ENCODE measurements at regions not wholly inside any gene's neighbourhood (a gene's known extent, or its start where the extent isn't known, plus 50 kb on each side); places are given as distances from the start of the nearest gene placed in this dataset.

DNA sequence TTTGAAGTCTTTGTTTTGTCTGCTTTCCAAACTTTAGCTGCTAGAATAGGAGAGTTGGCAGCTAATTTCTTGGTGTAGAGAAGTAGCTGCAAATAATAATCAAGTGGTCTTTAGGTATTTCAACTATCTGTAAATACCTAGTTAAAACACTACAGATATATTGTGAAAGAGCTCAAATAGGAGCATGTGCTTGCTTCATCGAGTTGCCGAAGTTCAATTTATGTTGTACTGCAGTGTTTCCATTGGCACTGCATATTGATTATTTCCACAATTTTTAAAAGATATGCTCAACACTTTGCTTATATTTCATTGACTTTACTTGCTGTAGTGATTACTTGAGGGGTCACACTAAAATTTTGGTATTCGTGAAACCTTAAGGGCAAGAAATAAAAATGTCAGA, 131.6 kb upstream of the BMP4 start:
- DNase-seq (ENCODE audit: low read depth in 2 of 3, low spot score in 2 of 3) = no peak

GRCh38 chr14:54090274-54090673, 133.6 kb upstream of the BMP4 start:
- DNase-seq (ENCODE audit: low read depth in 2 of 3, low spot score in 2 of 3) = no peak

DNA sequence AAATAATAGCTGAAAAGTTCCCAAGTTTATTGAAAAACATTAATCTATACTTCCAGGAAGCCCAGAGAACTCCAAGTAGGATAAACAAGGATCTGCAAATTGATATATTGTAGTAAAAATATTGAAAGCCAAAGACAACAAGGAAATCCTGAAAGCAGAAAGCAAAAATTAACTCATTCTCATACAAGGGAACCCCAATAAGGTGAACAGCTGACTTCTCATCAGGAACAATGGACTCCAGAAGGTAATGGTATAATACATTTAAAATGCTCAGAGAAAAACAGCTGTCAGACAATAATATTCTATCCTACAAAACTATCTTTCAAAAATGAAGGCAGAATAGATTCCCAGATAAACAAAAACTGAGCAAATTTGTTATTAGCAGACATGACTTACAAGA, 138.1 kb upstream of the BMP4 start:
- no peak for DNase-seq (ENCODE audit: low read depth in 2 of 3, low spot score in 2 of 3)

GRCh38 chr14:54098536-54098935, 141.9 kb upstream of the BMP4 start:
- DNase-seq (ENCODE audit: low read depth in 2 of 3, low spot score in 2 of 3) = no peak

DNA sequence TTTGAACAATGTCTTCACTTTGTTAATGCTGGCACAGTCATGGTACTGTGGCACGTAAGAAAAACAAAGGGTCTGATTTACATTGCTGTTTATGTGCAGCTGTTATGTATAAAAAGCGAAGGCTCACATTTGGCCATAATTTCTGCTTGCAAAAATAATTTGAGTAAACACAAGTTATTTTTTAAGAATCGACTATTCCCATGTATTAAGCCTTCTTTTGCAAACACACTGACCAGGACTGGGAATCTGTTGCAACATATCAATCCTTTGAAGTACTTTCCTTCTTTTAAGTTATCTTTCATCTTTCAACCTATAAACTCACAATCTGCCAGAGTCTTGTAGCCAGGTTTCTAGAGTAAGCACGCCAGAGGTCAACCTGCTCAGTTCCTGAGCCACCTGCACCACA, 145.4 kb upstream of the BMP4 start:
- DNase-seq (ENCODE audit: low read depth in 2 of 3, low spot score in 2 of 3) = no peak

DNA sequence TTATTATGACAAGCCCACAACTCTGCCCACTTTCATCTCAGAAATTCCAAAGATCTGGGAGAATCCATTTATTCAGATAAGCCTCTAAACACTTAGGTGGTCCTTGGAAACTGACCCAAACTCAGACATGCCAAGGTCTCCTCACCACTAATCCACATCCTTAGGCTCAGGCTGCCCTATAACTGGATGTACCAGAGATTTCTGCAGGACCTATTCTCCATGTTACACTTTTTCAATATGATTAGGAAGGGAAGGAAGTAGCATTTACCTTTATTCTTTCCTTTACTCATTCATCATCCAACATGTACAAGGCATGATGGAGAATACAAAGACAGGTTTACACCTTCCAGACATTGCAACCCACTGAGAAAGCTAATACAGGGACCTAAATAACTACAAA, 145.9 kb upstream of the BMP4 start:
- DNase-seq (ENCODE audit: low read depth in 2 of 3, low spot score in 2 of 3) = no peak

GRCh38 chr14:54104601-54105145, 148.0 kb upstream of the BMP4 start:
- DNase-seq (ENCODE audit: low read depth in 2 of 3, low spot score in 2 of 3) = no peak

DNA sequence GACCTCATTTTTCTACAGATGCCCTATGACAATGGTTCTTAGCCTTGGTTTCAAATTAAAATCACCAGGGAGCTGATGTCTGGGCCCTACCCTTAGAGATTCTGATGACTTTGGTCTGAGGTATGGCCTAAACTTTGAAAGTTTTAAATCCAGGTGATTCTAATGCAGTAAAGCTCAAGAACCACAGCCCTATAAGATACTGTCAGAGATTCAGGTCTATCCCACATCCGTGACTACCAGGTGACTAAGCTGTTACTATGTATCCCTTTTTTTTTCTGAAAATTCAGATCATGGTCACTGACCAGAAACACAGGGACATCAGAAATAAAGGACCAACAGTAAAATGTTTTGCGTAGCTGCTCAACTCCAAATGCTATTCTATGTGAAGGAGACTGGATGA, 148.8 kb upstream of the BMP4 start:
- DNase-seq (ENCODE audit: low read depth in 2 of 3, low spot score in 2 of 3) = no peak

DNA sequence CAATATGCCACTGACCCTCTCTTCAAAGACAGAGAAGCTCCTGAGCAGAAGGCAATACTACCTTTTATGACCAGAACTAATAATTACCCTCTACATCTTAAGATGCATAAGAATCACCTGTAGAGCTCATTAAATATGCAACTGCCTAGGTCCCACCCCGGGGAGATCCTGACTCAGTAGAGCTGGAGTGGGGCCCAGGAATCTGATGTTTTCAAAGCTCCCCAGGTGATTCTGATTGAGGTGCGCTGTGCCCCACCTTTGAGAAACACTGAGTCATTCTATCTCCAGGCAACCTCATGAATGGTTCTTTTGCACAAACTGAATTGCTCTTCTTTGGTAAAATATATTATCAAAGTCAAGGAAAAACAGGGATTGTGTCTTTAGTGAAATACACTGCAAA, 149.3 kb upstream of the BMP4 start:
- DNase-seq (ENCODE audit: low read depth in 2 of 3, low spot score in 2 of 3) = no peak

- no peak for DNase-seq (ENCODE audit: low read depth in 2 of 3, low spot score in 2 of 3)
Observed at GRCh38 chr14:54106661-54107377, 150.2 kb upstream of the BMP4 start.

- DNase-seq (ENCODE audit: low read depth in 2 of 3, low spot score in 2 of 3) = no peak
Observed at GRCh38 chr14:54108481-54109471, 152.2 kb upstream of the BMP4 start.

DNA sequence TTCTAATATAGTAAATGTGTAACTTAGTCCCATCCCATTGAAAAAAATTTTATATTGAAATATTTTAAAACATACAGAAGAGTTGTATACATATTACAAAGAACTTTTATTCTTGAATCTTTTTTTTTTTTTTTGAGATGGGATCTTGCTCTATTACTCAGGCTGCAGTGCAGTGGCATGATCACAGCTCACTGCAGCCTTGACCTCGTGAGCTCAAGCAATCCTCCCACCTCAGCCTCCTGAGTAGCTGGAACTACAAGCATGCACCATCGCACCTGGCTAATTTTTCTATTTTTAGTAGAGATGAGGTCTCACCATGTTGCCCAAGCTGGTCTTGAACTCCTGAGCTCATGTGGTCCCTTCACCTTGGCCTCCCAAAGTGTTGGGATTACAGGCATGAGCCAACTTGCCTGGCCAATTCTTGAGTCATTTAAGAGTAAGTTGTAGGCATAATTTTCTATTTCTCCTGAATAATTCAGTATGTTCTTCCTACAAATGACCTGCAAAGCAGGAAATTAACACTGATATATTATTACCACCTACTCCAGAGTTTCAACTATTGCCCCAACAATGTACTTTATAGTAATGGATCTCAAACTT, 153.0 kb upstream of the BMP4 start:
- DNase-seq (ENCODE audit: low read depth in 2 of 3, low spot score in 2 of 3) = no peak

GRCh38 chr14:54114941-54115340, 158.3 kb upstream of the BMP4 start:
- DNase-seq (ENCODE audit: low read depth in 2 of 3, low spot score in 2 of 3) = no peak

- DNase-seq (ENCODE audit: low read depth in 2 of 3, low spot score in 2 of 3) = no peak
Observed at GRCh38 chr14:54116198-54116885, 159.7 kb upstream of the BMP4 start.

GRCh38 chr14:54116972-54117371, 160.3 kb upstream of the BMP4 start:
- no peak for DNase-seq (ENCODE audit: low read depth in 2 of 3, low spot score in 2 of 3)

DNA sequence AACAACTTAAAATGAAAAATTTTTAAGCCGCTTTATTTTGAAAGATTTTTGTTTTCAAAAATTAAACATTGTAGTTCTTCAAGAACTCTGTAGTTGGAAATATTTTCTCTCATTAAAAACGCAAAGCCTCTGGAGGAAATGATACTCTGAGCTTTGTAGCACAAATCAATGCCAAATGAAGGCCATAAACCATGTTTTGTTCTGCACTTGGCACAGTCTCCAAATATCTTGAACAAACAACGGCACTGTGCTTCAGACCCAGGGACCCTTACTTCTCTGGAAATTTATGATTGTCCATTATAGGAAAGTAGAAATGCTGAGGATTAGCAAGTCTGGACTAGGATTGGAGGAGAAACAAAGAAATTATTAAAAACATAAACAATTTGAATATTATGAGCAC, 160.8 kb upstream of the BMP4 start:
- DNase-seq (ENCODE audit: low read depth in 2 of 3, low spot score in 2 of 3) = no peak

DNA sequence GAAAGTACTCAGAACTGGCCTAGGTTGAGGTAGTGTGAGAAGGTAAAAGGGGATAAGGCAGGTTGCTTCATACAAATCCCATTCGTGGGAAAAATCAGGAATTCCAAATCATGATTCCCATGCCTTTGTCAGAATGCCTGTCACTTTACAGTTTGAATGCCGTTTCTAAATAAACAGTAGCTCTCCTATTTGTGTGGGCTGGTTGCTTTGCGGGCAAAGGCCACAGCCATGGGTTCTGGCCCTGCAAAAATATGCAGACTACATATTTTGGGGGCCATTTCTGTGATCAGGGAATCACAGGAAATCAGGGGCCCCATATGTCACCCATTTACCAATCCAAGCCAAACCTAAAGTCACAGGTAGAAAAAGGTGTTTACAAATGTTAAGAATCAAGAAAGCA, 161.3 kb upstream of the BMP4 start:
- no peak for DNase-seq (ENCODE audit: low read depth in 2 of 3, low spot score in 2 of 3)

GRCh38 chr14:54120260-54120659, 163.6 kb upstream of the BMP4 start:
- no peak for DNase-seq (ENCODE audit: low read depth in 2 of 3, low spot score in 2 of 3)

GRCh38 chr14:54121466-54122027, 164.9 kb upstream of the BMP4 start:
- no peak for DNase-seq (ENCODE audit: low read depth in 2 of 3, low spot score in 2 of 3)

- DNase-seq (ENCODE audit: low read depth in 2 of 3, low spot score in 2 of 3) = no peak
Observed at GRCh38 chr14:54123841-54124240, 167.2 kb upstream of the BMP4 start.

DNA sequence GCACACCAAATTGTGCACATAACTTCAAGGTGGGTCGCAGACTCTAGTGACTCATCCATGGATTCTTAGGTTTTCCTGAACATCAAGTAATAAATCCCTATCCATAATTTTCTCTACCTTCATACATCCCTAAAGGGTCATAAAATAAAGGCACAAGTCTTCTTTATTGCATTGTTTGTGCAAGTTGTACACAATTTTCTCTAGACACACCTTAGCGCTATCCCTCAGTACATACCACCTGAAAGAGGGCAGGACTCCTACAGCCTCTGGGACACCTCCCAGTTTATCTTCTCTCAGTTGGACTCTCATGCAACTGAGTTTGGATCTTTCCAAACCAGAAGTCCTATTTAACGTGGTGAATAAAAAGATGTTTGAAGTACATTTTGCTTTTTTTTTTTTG, 168.5 kb upstream of the BMP4 start:
- DNase-seq (ENCODE audit: low read depth in 2 of 3, low spot score in 2 of 3) = no peak

Data from activated CD8-positive, alpha-beta memory T cell treated with anti-CD3 and anti-CD28 coated beads for 48 hours (primary cell).